DMS53 (cell line): ENCODE measurements at regions not wholly inside any gene's neighbourhood (a gene's known extent, or its start where the extent isn't known, plus 50 kb on each side); places are given as distances from the start of the nearest gene placed in this dataset.

Experiments
- DNase-seq: peaks from one replicate; lab custom pipeline; 2025; lab: John Stamatoyannopoulos, UW

DNA sequence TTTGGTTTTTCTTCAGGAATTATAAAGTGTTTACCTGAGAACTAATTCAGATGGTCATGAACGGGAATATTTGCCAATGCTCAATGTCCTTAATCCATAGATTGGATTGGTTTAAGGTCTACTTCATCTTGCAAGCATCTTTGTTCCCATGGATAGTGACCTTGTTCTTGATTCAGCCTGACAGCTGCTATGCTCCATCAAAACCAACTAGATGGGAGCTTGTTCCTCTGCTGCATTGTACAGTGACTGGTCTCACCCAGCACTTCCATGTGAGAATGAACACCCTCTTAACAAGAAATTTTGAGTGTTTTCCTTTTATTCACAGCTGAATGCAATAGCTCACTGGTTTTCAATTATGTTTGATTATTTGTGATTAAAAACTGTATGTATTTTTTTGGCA, 312.6 kb upstream of the ACTBL2 start:
- DNase-seq, result no peak

- no peak for DNase-seq
Observed at GRCh38 chr5:57791875-57792274, 309.3 kb upstream of the ACTBL2 start.

- no peak for DNase-seq
Observed at GRCh38 chr5:57785946-57786345, 303.3 kb upstream of the ACTBL2 start.

- DNase-seq, result no peak
Observed at GRCh38 chr5:57784121-57784520, 301.5 kb upstream of the ACTBL2 start.

DNA sequence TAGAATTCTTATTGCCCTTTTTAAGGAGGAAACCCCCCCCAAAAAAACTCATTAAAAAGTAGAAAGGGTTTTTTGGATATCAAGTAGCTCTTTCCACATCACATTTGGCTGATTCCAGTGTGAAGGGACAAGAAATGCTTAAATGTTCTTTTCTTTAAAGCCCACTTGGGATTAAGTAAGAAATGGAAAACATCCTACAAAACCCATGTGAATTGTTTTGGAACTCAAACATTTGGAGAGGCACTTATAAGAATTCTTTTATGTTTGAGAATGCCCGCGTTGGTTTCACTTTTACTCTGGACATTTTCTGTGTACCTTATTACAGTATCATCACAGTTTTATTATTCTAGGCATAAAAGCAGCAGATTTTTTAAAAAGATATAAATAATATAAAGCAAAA, 301.1 kb upstream of the ACTBL2 start:
- DNase-seq, result no peak

DNA sequence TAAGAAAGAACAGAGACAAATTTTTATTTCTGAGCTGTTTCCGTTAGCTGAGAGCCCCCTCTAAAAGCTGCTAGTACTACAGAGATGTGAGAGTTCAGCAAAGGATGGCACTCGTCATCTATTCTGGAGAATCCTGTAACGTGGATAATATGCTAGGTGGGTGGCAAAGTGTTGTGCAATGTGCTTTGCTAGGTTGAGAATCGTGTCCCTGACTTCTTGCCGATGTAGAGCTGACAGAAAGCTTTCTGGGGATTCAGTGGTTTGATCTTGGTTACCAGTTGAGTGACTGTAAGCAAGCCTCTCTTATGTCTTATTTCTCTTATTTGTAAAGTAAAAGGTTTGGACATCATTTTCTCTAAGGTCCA, 298.3 kb upstream of the ACTBL2 start:
- no peak for DNase-seq

DNA sequence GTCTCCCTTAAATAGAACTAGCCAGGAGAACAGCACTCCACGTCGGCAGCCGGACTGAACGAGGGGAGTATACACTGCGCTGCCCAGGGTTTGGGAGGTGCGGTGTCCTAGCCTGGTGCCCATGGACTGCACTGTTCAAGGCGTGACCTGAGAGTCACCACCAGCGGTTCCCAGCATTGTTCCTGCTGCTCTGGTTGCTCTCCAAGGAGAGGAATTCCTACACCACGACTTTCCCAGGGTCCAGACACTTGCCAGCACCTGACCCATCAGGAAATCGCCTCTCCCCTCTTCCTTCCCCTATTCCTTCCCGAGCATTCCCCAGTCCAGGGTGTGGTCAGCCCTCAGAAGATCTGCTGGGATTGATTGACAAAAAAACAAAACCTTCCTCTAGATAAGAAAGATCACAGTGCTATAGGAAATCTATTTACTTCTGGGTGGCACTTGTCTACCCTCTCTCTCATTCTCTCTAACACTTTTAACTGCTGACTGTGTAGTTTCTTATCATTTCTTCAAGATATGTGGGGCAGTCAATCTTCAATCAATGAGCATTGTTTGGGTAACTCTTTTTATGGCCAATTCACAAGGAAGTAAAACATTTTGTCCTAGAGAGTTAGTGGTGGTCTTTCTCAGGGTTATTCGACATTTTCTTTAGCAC, 297.8 kb upstream of the ACTBL2 start:
- no peak for DNase-seq

- DNase-seq, result peak; percentile 83
Observed at GRCh38 chr5:57779383-57780223, 297.0 kb upstream of the ACTBL2 start.

DNA sequence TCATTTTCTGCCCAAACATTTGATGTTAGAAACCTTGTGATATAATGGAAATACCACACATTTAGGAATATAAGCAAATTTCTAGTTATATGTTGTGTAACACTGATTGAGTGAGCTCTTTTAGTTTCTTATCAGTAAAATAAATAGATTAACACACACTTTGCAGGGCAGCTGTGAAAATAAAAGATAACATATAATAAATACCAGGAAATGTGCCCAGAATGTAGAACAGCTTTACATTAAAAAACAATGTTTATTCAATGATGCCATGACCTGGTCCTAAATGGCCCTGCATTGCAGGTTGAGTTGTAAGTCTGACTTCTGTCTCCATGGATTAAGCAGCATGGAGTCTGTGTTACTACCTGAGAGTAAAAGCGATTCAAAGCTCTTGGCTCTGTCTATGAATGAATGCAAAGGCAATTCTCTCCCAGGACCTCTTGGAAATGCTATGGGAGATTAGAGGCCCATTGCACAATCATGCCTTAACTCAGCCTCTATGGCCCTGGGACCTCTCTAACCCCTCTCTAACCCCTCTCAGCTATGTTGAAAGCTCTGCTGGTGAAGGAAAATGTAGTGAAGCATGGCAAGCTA, 296.0 kb upstream of the ACTBL2 start:
- DNase-seq, result no peak

- DNase-seq, result no peak
Observed at GRCh38 chr5:57777174-57777581, 294.6 kb upstream of the ACTBL2 start.

DNA sequence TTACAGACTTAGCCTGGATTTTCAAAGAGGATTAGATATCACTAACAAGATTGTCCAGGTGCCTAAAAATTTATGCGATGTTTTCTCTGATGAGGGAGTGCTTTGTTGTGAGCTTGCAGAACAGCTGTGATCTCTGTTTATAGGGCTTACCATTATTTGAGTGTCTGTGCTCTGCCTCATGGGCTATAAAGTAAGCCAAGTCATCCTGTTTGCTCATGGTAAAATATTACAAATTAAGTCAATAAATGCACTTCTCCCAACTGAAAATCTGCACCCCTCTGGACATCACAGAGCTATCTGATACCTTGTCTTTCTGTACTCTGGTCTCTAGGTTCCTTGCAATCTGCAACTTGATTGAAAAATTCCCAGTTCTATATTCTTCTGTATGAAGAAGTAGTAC, 293.4 kb upstream of the ACTBL2 start:
- DNase-seq, result peak; percentile 58

GRCh38 chr5:57774439-57774838, 291.8 kb upstream of the ACTBL2 start:
- no peak for DNase-seq

DNA sequence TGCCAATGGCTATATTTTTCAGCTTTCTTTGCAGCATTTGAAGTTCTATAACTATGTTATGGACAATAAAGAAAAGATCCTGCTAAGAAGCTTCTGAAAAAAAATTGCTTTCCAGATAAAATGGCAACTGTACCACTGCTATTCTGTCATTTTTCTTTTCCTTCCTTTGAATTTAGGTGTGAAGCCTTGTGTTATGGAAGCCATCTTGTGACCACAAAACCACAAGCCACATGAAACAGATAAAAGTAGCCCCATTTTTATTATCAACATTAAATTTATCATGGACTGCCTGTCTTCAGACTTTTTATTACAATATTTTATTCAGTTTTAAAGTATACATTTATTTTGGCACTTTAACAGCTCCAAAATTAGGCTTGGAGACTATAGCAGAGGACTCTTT, 289.9 kb upstream of the ACTBL2 start:
- no peak for DNase-seq

DNA sequence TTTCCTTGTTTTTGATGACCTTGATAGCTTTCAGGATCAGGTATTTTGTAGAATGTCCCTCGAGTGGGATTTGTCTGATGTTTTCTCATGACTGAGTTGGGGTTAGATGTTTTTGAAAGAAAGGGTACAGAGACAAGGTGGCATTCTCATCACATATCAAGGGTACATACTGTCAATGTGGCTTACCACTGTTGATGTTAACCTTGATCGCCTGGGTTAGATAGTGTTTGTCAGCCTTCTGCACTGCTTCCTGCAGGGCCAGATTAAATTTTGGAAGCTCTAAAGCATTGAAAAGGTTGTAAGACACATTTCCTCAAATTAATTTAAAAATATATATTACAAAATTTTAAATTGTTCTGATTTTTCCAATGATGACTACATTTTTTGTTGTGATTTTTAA, 287.4 kb upstream of the ACTBL2 start:
- no peak for DNase-seq

DNA sequence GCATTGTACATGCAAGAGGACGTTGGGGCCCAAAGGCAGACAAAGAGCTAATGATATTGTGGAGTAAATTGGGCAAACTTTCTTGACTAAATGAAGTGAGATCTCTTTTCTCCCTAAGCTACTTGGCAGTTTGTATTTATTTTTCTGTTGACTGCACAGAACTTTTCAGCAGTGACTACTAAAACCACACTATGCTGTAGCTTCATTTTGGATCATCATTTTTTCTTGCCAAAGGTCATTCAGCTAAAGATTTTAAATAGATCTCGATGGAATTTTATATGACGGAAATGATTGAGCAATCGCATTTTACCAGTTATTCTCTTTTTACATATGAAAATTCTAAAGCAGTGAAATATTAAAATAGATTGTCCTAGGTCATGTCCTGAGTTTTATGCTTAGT, 286.1 kb upstream of the ACTBL2 start:
- DNase-seq, result no peak

GRCh38 chr5:57764479-57765089, 282.0 kb upstream of the ACTBL2 start:
- DNase-seq, result no peak

DNA sequence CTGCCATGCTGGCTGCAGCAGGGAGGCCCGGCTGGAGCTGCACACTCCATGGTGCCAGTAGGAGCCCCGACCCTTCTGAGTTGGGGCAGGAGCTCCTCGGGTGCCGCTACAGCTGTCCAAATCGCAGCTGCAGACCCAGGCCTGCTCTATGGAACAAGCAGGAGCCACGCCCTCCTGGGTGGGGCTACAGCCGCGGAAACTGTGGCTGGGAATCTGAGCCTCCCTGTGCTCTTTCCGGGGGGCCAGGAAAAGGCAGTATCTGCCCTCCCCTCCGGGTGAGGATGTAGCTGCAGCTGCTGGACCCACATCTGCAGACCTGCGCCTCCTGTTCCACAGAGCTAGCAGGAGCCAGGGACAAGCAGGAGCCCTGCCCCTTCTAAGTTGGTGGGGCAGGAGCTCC, 278.9 kb upstream of the ACTBL2 start:
- no peak for DNase-seq

- no peak for DNase-seq
Observed at GRCh38 chr5:57754616-57755015, 272.0 kb upstream of the ACTBL2 start.

GRCh38 chr5:57753446-57753845, 270.8 kb upstream of the ACTBL2 start:
- DNase-seq, result no peak

- DNase-seq, result no peak
Observed at GRCh38 chr5:57751710-57752109, 269.1 kb upstream of the ACTBL2 start.

- no peak for DNase-seq
Observed at GRCh38 chr5:57750891-57751290, 268.3 kb upstream of the ACTBL2 start.

DNA sequence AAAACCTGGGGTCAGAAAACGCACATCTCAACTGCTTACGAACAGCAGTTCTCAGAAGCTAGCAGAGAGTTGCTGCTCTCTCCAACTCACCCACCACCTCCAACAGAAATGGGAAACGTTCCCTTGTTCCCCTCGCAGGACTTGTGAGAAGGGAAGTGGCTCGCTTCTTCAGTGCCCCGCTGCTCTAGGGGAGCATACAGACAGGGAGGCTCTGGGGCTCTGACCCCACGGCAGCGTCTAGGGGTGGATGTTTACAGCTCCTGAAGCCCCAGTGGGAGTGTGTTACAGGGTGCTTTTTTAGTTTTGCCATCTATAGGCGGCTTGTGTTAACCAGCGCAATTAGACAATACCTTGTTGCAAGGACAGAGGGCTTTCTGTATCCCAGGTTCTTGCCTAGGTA, 267.7 kb upstream of the ACTBL2 start:
- no peak for DNase-seq

DNA sequence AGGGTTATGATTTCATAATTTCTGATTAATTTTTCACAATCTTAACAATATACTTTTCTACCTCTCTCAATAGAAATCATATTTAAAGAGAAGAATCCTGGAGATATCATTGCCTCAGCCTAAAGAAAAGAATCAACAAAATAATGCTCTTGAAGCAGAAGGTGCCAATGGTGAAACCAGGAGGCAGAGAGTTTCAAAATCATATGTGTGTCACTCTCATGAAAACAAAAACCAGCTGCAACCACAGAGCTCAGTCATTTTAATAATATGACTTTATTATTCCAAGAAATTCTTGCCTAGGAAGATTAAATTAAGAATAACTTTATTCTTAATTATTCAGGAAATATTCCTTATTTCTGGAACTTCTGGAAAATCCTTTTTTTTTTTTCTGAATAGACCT, 266.8 kb upstream of the ACTBL2 start:
- no peak for DNase-seq
